Nephron (organoid): ENCODE measurements at regions not wholly inside any gene's neighbourhood (a gene's known extent, or its start where the extent isn't known, plus 50 kb on each side); places are given as distances from the start of the nearest gene placed in this dataset.

Source experiments
- H3K27ac Mint-ChIP-seq, 3 experiments: 2 replicates each; pipeline ENCODE4 v1.8.0; 2020; ENCODE audit warnings: mixed read lengths in 3 of 3, mild to moderate bottlenecking in 2 of 3, moderate library complexity in 1 of 3
- H3K27me3 Mint-ChIP-seq: 2 replicates; pipeline ENCODE4 v1.8.0; 2021; ENCODE audit warnings: low read depth, mild to moderate bottlenecking, moderate library complexity, mixed read lengths
- H3K36me3 Mint-ChIP-seq: 2 replicates; pipeline ENCODE4 v1.8.0; 2020; ENCODE audit warnings: low read depth, mixed read lengths
- H3K4me1 Mint-ChIP-seq: 2 replicates; pipeline ENCODE4 v1.8.0; 2020; ENCODE audit warnings: mixed read lengths
- H3K4me3 Mint-ChIP-seq, 3 experiments: 2 replicates each; pipeline ENCODE4 v1.8.0; 2020; ENCODE audit warnings: mild to moderate bottlenecking in 3 of 3, mixed read lengths in 3 of 3, moderate library complexity in 2 of 3
- H3K9me3 Mint-ChIP-seq: 2 replicates; pipeline ENCODE4 v1.8.0; 2020; ENCODE audit warnings: mixed read lengths
- CTCF ChIP-seq, 3 experiments: fragments of 200-600 bp; sonication (generic); IDR thresholded peaks; one replicate each; pipeline ENCODE4 v1.5.0; 2021; ENCODE audit warnings: antibody characterized with exemption in 3 of 3; ENCODE audit not compliant: unreplicated experiment in 3 of 3

DNA sequence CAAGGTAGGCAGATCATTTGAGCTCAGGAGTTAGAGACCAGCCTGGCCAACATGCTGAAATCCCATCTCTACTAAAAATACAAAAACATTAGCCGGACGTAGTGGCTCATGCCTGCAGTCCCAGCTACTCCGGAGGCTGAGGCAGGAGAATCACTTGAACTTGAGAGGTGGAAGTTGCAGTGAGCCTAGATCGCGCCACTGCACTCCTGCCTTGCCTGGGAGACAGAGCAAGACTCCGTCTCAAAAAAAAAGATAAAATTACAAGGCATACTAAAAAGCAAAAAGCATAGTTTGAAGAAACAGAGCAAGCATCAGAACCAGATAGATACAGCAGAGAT lies 61.2 kb upstream of the CDC42BPA start:
- Mint-ChIP-seq H3K9me3 (peaks cover 16% of the 10 kb centered on the region), H3K27ac (no peak overlapping the region), H3K27me3 (no peaks in the 10 kb centered on the region), H3K4me3 (no peak overlapping the region), H3K36me3 (peaks cover 3% of the 10 kb centered on the region), H3K4me1 (no peaks in the 10 kb centered on the region)
- TF ChIP-seq CTCF (IDR thresholded peaks at IDR 0.05; ENCODE audit: unreplicated experiment in 3 of 3) = no peak

- Mint-ChIP-seq H3K27me3 (no peaks in the 10 kb centered on the region), H3K27ac (no peak overlapping the region), H3K9me3 (peaks cover 11% of the 10 kb centered on the region), H3K4me3 (no peak overlapping the region), H3K4me1 (no peaks in the 10 kb centered on the region), H3K36me3 (peaks cover 3% of the 10 kb centered on the region)
- TF ChIP-seq CTCF (IDR thresholded peaks at IDR 0.05; ENCODE audit: unreplicated experiment in 3 of 3) = no peak
These were observed 60.7 kb upstream of the CDC42BPA start for GRCh38 chr1:227378871-227379554.

DNA sequence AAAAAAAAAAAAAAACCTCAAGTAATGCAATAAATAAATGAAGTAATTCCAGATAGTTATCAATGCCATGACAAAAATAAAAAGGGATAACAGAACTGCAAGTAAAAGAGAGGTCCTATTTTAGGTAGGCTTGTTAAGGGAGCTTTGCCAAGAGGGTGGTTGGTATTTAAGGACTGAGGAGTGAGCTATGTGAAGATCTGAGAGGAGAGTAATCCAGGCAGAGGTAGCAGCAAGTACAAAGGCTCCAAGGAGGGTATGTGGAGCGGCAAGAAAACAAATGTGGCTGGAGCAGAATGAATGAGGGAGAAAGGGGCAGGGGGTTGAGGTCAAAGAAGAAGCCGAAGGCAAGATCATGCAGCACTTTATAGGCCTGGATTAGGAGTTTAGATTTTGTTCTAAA lies 59.9 kb upstream of the CDC42BPA start:
- H3K4me3 Mint-ChIP-seq = no peak overlapping the region
- no peak for TF ChIP-seq CTCF (IDR thresholded peaks at IDR 0.05; ENCODE audit: unreplicated experiment in 3 of 3)
- H3K27me3 Mint-ChIP-seq = no peaks in the 10 kb centered on the region
- H3K36me3 Mint-ChIP-seq = no peaks in the 10 kb centered on the region
- H3K4me1 Mint-ChIP-seq = no peaks in the 10 kb centered on the region
- H3K9me3 Mint-ChIP-seq = peaks cover 6% of the 10 kb centered on the region
- H3K27ac Mint-ChIP-seq = peak overlapping the region in 1 of 3 experiments; percentile 22

GRCh38 chr1:227374846-227375245 lies 56.6 kb upstream of the CDC42BPA start:
- H3K4me3 Mint-ChIP-seq = no peak overlapping the region
- no peaks in the 10 kb centered on the region for H3K36me3 Mint-ChIP-seq
- H3K27ac Mint-ChIP-seq = no peak overlapping the region
- no peak for TF ChIP-seq CTCF (IDR thresholded peaks at IDR 0.05; ENCODE audit: unreplicated experiment in 3 of 3)
- H3K27me3 Mint-ChIP-seq = no peaks in the 10 kb centered on the region
- peaks cover 14% of the 10 kb centered on the region for H3K4me1 Mint-ChIP-seq
- no peaks in the 10 kb centered on the region for H3K9me3 Mint-ChIP-seq

DNA sequence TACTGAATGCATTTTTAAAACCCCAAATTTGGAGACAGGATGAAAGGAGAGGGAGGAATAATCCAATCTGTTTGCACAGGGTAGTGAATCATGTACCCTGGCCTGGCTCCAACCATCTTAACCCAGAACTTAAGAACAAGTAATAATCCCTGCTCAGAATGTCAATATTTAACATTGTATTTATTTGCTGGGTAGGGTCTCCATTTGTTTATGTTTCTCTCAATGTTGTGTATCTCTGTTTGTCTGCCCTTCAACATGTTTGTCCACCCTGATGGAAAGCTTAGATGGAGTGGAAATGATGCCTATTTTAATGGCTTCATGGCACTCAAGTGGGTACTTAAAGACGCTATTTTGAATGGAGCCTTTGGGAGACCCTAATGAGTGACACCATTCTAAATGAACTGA lies 54.4 kb upstream of the CDC42BPA start:
- no peak for TF ChIP-seq CTCF (IDR thresholded peaks at IDR 0.05; ENCODE audit: unreplicated experiment in 3 of 3)
- Mint-ChIP-seq H3K27me3 (no peaks in the 10 kb centered on the region), H3K9me3 (no peaks in the 10 kb centered on the region), H3K4me1 (peaks cover 14% of the 10 kb centered on the region), H3K27ac (no peak overlapping the region), H3K36me3 (no peaks in the 10 kb centered on the region), H3K4me3 (no peak overlapping the region)

DNA sequence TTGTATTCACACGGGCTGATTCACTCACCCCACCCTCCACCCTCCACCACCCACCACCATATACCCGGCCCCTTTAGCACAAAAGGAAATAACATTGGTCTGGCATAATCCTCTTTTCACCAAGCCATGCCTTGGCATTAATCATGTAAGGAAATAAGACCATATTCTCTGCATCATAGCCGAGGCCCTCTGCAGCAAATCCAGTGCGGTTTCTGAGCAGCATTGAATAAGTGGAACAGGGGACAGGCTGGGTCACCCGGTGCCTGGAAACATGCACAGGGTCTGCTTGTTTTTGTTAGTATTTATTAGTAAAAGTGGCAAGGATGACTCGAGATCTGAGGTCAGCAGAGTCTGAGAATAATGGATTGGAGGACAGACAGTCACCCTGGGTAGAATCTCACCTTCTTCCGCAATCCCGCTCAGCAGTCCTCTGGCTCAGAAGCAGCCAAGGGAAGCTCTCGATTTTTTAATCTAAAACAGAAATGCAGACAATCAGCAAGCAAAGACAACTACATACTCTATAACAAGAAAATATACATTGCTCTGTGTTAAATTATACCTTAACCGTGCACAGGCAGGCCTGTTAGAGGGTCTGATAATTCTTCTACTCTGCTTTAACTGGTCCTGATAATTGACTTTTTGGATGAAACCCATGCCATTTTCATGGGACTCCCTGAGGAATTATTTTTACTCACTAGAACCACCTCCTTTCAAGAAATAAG lies 52.4 kb upstream of the CDC42BPA start:
- H3K27ac Mint-ChIP-seq = peak overlapping the region; percentile 1 to 15 (median 3)
- H3K4me3 Mint-ChIP-seq = no peak overlapping the region
- TF ChIP-seq CTCF (IDR thresholded peaks at IDR 0.05; ENCODE audit: unreplicated experiment in 3 of 3) = no peak
- no peaks in the 10 kb centered on the region for H3K36me3 Mint-ChIP-seq
- no peaks in the 10 kb centered on the region for H3K27me3 Mint-ChIP-seq
- peaks cover 19% of the 10 kb centered on the region for H3K4me1 Mint-ChIP-seq
- no peaks in the 10 kb centered on the region for H3K9me3 Mint-ChIP-seq
